ENCODE measurements at regions not wholly inside any gene's neighbourhood (a gene's known extent, or its start where the extent isn't known, plus 50 kb on each side); places are given as distances from the start of the nearest gene placed in this dataset.
"Not testable (repeated sequence)": the region's sequence is repeated elsewhere in the genome, so short reads cannot be mapped to it uniquely, and the experiment has no call there.

- ChIA-PET CTCF (no interaction called here), POLR2A (no interaction called here)
Measured at GRCh38 chr3:103803787-103804186, 1369.0 kb downstream of the ZPLD1 start.

GRCh38 chr3:103810167-103810566 is 1375.4 kb downstream of the ZPLD1 start:
- ChIA-PET CTCF (no interaction called here), POLR2A (no interaction called here)

- POLR2A ChIA-PET = no interaction called here
- CTCF ChIA-PET = no interaction called here
Measured at GRCh38 chr3:103813955-103814354, 1379.1 kb downstream of the ZPLD1 start.

- ChIA-PET POLR2A (no interaction called here), CTCF (no interaction called here)
Measured at GRCh38 chr3:103818398-103818797, 1383.6 kb downstream of the ZPLD1 start.

- POLR2A ChIA-PET = no interaction called here
- CTCF ChIA-PET = no interaction called here
Measured at GRCh38 chr3:103818800-103819199, 1384.0 kb downstream of the ZPLD1 start.

GRCh38 chr3:103825586-103825985 is 1390.8 kb downstream of the ZPLD1 start:
- CTCF ChIA-PET = no interaction called here

GRCh38 chr3:103829723-103830326 is 1395.0 kb downstream of the ZPLD1 start:
- ChIA-PET CTCF (no interaction called here), POLR2A (no interaction called here)

More at GRCh38 chr3:103825586-103825985, 1390.8 kb downstream of the ZPLD1 start:
- POLR2A ChIA-PET = no interaction called here

GRCh38 chr3:103847081-103848062 is 1412.6 kb downstream of the ZPLD1 start:
- ChIA-PET POLR2A (no interaction called here), CTCF (no interaction called here)

- ChIA-PET POLR2A (no interaction called here), CTCF (no interaction called here)
Measured at GRCh38 chr3:103851793-103852192, 1417.0 kb downstream of the ZPLD1 start.

- ChIA-PET POLR2A (no interaction called here), CTCF (no interaction called here)
Measured at GRCh38 chr3:103862415-103862814, 1427.6 kb downstream of the ZPLD1 start.

- ChIA-PET POLR2A (no interaction called here), CTCF (no interaction called here)
Measured at GRCh38 chr3:103863381-103863780, 1428.6 kb downstream of the ZPLD1 start.

GRCh38 chr3:103866113-103866512 is 1431.3 kb downstream of the ZPLD1 start:
- ChIA-PET CTCF (no interaction called here), POLR2A (no interaction called here)

- CTCF ChIA-PET = no interaction called here
- POLR2A ChIA-PET = no interaction called here
Measured at GRCh38 chr3:103873021-103873420, 1438.2 kb downstream of the ZPLD1 start.

GRCh38 chr3:103873897-103874545 is 1439.2 kb downstream of the ZPLD1 start:
- POLR2A ChIA-PET = no interaction called here

GRCh38 chr3:103881809-103882208 is 1447.0 kb downstream of the ZPLD1 start:
- CTCF ChIA-PET, POLR2A ChIA-PET: not testable (repeated sequence)

More at GRCh38 chr3:103873897-103874545, 1439.2 kb downstream of the ZPLD1 start:
- CTCF ChIA-PET = no interaction called here

GRCh38 chr3:103889675-103890074 is 1454.9 kb downstream of the ZPLD1 start:
- POLR2A ChIA-PET = no interaction called here
- CTCF ChIA-PET = no interaction called here

- POLR2A ChIA-PET = no interaction called here
- CTCF ChIA-PET = no interaction called here
Measured at GRCh38 chr3:103894162-103894822, 1459.5 kb downstream of the ZPLD1 start.

GRCh38 chr3:103899328-103899727 is 1464.5 kb downstream of the ZPLD1 start:
- ChIA-PET CTCF (no interaction called here), POLR2A (no interaction called here)

- POLR2A ChIA-PET = no interaction called here
Measured at GRCh38 chr3:103904991-103905390, 1461.7 kb upstream of the ALCAM start.

GRCh38 chr3:103906304-103906703 is 1460.4 kb upstream of the ALCAM start:
- ChIA-PET CTCF (no interaction called here), POLR2A (no interaction called here)

More at GRCh38 chr3:103904991-103905390, 1461.7 kb upstream of the ALCAM start:
- CTCF ChIA-PET = no interaction called here

GRCh38 chr3:103906808-103907207 is 1459.9 kb upstream of the ALCAM start:
- ChIA-PET POLR2A (no interaction called here), CTCF (no interaction called here)

Measured in activated CD8-positive, alpha-beta memory T cell treated with anti-CD3 and anti-CD28 coated beads for 36 hours (primary cell).